Heart right ventricle (tissue), 16 donors: ENCODE measurements at regions not wholly inside any gene's neighbourhood (a gene's known extent, or its start where the extent isn't known, plus 50 kb on each side); places are given as distances from the start of the nearest gene placed in this dataset.

ENCODE experiments used
- ATAC-seq, 8 donors: fragments of 200-7000 bp; cut with Tn5 transposase; one replicate each; pipeline ENCODE4 v1.9.1; 2020; ENCODE audit warnings: mild to moderate bottlenecking in 8 of 8, moderate library complexity in 8 of 8, moderate number of reproducible peaks in 1 of 8
- DNase-seq, 2 donors: peaks; one replicate each; pipeline ENCODE4 v3.0.0-alpha.2; 2020
- H3K27ac ChIP-seq, 10 donors: fragments of 200-600 bp; sonication (generic) in 2 of 10; one replicate each; pipeline versions ENCODE4 v1.5.0 to v1.8.0; 2020 to 2022; ENCODE audit warnings: mild to moderate bottlenecking in 3 of 10
- H3K27me3 ChIP-seq, 7 donors: fragments of 200-600 bp; one replicate each; pipeline ENCODE4 v1.8.0; 2021 to 2022; ENCODE audit warnings: mild to moderate bottlenecking in 2 of 7
- H3K36me3 ChIP-seq, 9 donors: fragments of 200-600 bp; sonication (generic) in 1 of 9; one replicate each; pipeline versions ENCODE4 v1.5.0 to v1.8.0; 2020 to 2022; ENCODE audit warnings: mild to moderate bottlenecking in 2 of 9
- H3K4me1 ChIP-seq, 9 donors: fragments of 200-600 bp; sonication (generic) in 1 of 9; one replicate each; pipeline versions ENCODE4 v1.5.0 to v1.8.0; 2020 to 2022; ENCODE audit warnings: mild to moderate bottlenecking in 4 of 9
- H3K4me3 ChIP-seq, 10 donors: fragments of 200-600 bp; sonication (generic) in 2 of 10; one replicate each; pipeline versions ENCODE4 v1.5.0 to v1.8.0; 2020 to 2022; ENCODE audit warnings: mild to moderate bottlenecking in 7 of 10, moderate library complexity in 2 of 10
- H3K9me3 ChIP-seq, 11 donors: fragments of 200-600 bp in 10 of 11; sonication (generic) in 2 of 11; one replicate each; pipeline versions ENCODE4 v1.5.0 to v1.8.0; 2013 to 2022; ENCODE audit warnings: mild to moderate bottlenecking in 2 of 11, control low read depth in 1 of 11, moderate library complexity in 1 of 11
- WGBS, 2 donors: extraction: QIAGEN DNeasy Blood & Tissue Kit; methylation state at CpG; one replicate each; pipeline ENCODE4 v1.1.7; 2013; ENCODE audit warnings: inconsistent platforms in 1 of 2; 5-methylcytosine and 5-hydroxymethylcytosine counted together
- intact Hi-C, 10 donors: fragments of 100-400 bp; cut with DNase I; formaldehyde crosslinking; loops; one replicate each; pipeline versions ENCODE4 v1.11.1 to v1.14.2; 2022
- TF ChIP-seq, protein P1 (sequence below), 9 donors: fragments of 200-600 bp; sonication (generic) in 2 of 9; IDR thresholded peaks; one replicate each; pipeline versions ENCODE4 v1.5.0 to v1.8.0; 2021 to 2022; ENCODE audit warnings: antibody characterized with exemption in 9 of 9, mild to moderate bottlenecking in 5 of 9, moderate library complexity in 1 of 9
- donor health status: Arrhythmogenic right ventricular cardiomyopathy.
- donor health status: ischemic (EF 13 %, LVEDD 7.1; RV severe dilation, severe dysfunction).
- donor health status: healthy with polysubstance abuse.
- donor health status: DM: no; HTN: yes; CAD: no.
- donor health status: DM: no; HTN: no; CAD: no.
- donor health status: ischemic (EF 25% LVEDD 6.9; RV normal size, moderate dysfunction).
- donor health status: ischemic (EF 25% LVEDD 5.7; RV mildly dilated, moderate dysfunction).
- donor health status: healthy.
- donor health status: DM: yes; HTN: yes; CAD: no.
- donor health status: Ischemic cardiomyopathy.
- donor health status: ischemic (EF 35%, LVEDD 5.7; RV mildly dilated, moderate dysfunction).
- donor health status: nonischemic (EF 11% LVEDD 7.7; RV severe dilation, severe dysfunction).
- donor health status: DM: yes; HTN: yes; CAD: no.
- donor health status: PGD.
- donor health status: ischemic (EF 29% LVEDD 5.4; RV normal size, mild dysfunction).
- donor health status: nonischemic (EF 23%, LVEDD 6.1; RV moderate dilation, normal function).

DNA sequence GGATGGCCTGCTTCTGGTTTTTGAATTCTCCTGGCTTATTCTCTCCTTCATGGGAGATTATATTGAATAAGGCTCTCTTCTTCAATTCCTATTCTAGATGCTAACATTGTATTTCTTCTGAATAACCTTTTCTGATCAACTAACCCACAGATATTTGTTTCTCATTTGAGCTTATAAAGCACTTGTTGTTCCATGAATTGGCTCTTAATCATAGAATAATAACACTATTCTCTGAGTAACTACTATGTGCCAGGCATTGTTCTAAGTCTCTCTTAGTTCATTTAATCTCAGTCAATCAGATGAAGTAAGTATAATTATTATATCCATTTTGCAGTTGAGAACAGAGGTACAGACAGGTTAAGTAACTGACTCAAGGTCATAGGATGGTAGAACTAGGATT, 136.3 kb upstream of the MLIP start:
- ATAC-seq, result no peak
- DNase-seq, result no peak
- Histone ChIP-seq H3K9me3 (no peaks in the 10 kb centered on the region), H3K27ac (no peak overlapping the region), H3K36me3 (no peaks in the 10 kb centered on the region), H3K4me3 (no peak overlapping the region), H3K27me3 (no peaks in the 10 kb centered on the region), H3K4me1 (no peaks in the 10 kb centered on the region)
- intact Hi-C loops, result loop anchor here in 6 of 10 donors (5.0 to 10.0 kb wide), 4 partner anchors 1092 to 1270 kb away; no protein-coding TSS in a partner anchor
- TF ChIP-seq, protein P1, sequence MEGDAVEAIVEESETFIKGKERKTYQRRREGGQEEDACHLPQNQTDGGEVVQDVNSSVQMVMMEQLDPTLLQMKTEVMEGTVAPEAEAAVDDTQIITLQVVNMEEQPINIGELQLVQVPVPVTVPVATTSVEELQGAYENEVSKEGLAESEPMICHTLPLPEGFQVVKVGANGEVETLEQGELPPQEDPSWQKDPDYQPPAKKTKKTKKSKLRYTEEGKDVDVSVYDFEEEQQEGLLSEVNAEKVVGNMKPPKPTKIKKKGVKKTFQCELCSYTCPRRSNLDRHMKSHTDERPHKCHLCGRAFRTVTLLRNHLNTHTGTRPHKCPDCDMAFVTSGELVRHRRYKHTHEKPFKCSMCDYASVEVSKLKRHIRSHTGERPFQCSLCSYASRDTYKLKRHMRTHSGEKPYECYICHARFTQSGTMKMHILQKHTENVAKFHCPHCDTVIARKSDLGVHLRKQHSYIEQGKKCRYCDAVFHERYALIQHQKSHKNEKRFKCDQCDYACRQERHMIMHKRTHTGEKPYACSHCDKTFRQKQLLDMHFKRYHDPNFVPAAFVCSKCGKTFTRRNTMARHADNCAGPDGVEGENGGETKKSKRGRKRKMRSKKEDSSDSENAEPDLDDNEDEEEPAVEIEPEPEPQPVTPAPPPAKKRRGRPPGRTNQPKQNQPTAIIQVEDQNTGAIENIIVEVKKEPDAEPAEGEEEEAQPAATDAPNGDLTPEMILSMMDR (IDR thresholded peaks at IDR 0.05), result no peak

DNA sequence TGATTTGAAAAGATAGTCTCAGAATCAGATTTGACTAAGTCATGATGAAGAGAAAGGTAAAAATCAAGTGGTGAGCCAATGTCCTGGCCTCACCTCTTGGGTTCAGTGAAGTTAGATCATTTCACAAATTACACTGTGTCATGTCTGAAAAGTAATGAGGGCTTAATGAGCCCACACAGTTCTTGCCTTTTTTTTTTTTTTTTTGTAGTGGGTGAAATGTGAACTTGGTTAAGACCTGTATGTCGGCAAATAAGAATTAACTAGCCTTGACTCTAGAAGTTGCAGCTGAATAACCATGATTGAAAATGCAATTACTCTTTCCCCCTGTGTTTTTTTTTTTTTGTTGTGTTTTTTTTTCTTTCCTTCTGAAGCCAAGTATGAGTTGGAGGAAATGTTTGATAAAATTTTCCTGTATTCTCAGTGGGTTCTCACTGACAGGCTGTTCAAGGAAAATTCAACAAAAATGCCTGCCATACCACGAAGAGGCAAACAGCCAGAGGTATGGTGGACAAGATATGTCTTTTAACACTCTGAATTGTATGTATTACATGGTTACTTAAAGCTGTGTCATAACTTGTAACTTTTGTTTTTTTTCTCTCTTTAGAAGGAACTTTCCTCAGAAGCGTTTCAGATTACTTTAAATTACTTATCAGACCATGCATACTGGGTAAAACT, 135.2 kb upstream of the MLIP start:
- no peak for ATAC-seq
- intact Hi-C loops, result loop anchor here in 6 of 10 donors (5.0 to 10.0 kb wide), 4 partner anchors 1091 to 1269 kb away; no protein-coding TSS in a partner anchor
- TF ChIP-seq, protein P1 (IDR thresholded peaks at IDR 0.05), result no peak
- H3K27ac ChIP-seq, result no peak overlapping the region
- no peaks in the 10 kb centered on the region for H3K9me3 ChIP-seq
- DNase-seq, result no peak
- H3K4me1 ChIP-seq, result no peaks in the 10 kb centered on the region
- no peaks in the 10 kb centered on the region for H3K27me3 ChIP-seq
- no peaks in the 10 kb centered on the region for H3K36me3 ChIP-seq
- 64 to 65% methylated on average over 3 of the region's 3 CpGs for WGBS, 2 donors
- H3K4me3 ChIP-seq, result no peak overlapping the region

DNA sequence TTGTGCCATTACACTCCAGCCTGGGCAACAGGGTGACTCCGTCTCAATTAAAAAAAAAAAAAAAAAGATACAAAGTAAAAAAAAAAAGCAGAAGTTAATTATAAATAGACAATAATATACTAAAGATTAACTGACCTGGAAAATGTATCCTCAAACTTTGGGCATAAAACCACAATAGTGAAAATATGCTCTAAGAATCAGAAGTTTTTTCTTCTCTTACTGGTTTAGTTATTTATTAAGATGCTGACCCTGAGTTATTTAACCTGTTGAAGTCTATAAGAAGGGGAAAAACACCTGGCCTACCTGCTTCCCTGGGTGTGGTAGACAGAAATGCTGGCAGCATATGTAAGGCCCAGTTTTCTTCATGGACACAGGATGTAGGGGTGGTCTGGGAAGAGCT, 133.7 kb upstream of the MLIP start:
- peaks cover 0 to 3% (median 0%) of the 10 kb centered on the region in 9 donors for H3K4me1 ChIP-seq
- no peak overlapping the region for H3K27ac ChIP-seq
- TF ChIP-seq, protein P1 (IDR thresholded peaks at IDR 0.05), result no peak
- H3K27me3 ChIP-seq, result no peaks in the 10 kb centered on the region
- no peaks in the 10 kb centered on the region for H3K36me3 ChIP-seq
- no peak for DNase-seq
- intact Hi-C loops, result loop anchor here in 6 of 10 donors (5.0 to 10.0 kb wide), 4 partner anchors 1090 to 1267 kb away; no protein-coding TSS in a partner anchor
- 79 to 85% methylated on average over 1 of the region's 1 CpG for WGBS, 2 donors
- no peak overlapping the region for H3K4me3 ChIP-seq
- H3K9me3 ChIP-seq, result no peaks in the 10 kb centered on the region
- no peak for ATAC-seq

DNA sequence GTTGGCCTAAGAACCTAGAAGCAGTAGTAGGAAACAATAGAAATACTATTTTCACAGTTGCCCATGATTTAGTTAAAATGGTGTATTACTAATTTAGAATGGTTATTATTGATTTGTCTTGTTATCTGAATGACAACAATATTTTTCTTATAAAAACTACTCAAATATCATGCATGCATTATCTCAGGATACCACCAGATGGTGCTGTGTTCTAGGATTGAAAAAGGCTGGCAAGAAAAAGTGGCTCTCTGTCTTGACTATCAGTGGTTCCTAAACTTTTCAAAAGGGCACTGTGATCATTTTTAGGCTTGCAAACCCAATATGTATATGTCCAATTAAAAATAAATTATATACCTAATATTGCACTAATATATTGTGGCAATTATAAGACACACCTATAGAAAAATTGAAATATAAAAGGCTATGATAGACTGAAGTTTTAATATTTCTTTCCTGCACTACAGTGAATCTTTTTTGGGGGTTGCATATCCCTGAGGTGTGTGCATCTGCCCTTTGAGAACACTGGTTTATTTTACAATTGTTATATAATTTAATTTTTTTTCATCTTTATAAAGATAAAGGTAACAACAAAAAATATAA, 131.7 kb upstream of the MLIP start:
- intact Hi-C loops, result loop anchor here in 9 of 10 donors (5.0 to 10.0 kb wide), 11 partner anchors 205 to 1265 kb away; no protein-coding TSS in a partner anchor
- Histone ChIP-seq H3K27ac (no peak overlapping the region), H3K36me3 (no peaks in the 10 kb centered on the region), H3K4me1 (peaks cover 0 to 12% (median under 1%) of the 10 kb centered on the region in 9 donors), H3K9me3 (no peaks in the 10 kb centered on the region), H3K27me3 (no peaks in the 10 kb centered on the region), H3K4me3 (no peak overlapping the region)
- TF ChIP-seq, protein P1 (IDR thresholded peaks at IDR 0.05), result peak; percentile 60 to 91 (median 86)
- DNase-seq, result no peak
- ATAC-seq, result no peak
